ENCODE measurements at regions not wholly inside any gene's neighbourhood (a gene's known extent, or its start where the extent isn't known, plus 50 kb on each side); places are given as distances from the start of the nearest gene placed in this dataset.

- Histone ChIP-seq H3K4me1 (ENCODE audit: control insufficient read depth in 2 of 2, insufficient read depth in 2 of 2, low read length in 2 of 2) (no peaks in the 10 kb centered on the region), H2AFZ (ENCODE audit: insufficient read depth, low read depth, low read length, poor library complexity, severe bottlenecking) (no peak overlapping the region), H3K9ac (ENCODE audit: low read length) (no peak overlapping the region), H3K4me2 (replicated peaks; ENCODE audit: low read depth, low read length, poor library complexity, severe bottlenecking) (no peak overlapping the region), H3K4me3 (ENCODE audit: control extremely low read depth in 1 of 5, extremely low read depth in 1 of 5, insufficient read depth in 1 of 5, low read depth in 2 of 5, low read length in 4 of 5) (no peak overlapping the region), H3K27me3 (replicated peaks in 1 of 4; ENCODE audit: control extremely low read depth in 1 of 4, control insufficient read depth in 3 of 4, insufficient read depth in 4 of 4, low read length in 3 of 4) (no peaks in the 10 kb centered on the region), H3K36me3 (replicated peaks in 1 of 2; ENCODE audit: control extremely low read depth in 1 of 2, control insufficient read depth in 1 of 2, extremely low read depth in 1 of 2, insufficient read depth in 2 of 2, low read length in 1 of 2) (no peaks in the 10 kb centered on the region), H3K27ac (ENCODE audit: low read length in 2 of 2) (no peak overlapping the region), H3K79me2 (ENCODE audit: control insufficient read depth, insufficient read depth, low read length) (no peaks in the 10 kb centered on the region), H3K9me3 (ENCODE audit: control extremely low read depth in 1 of 3, control insufficient read depth in 2 of 3, insufficient read depth in 1 of 3, low read length in 2 of 3) (peaks cover 0 to 4% (median 4%) of the 10 kb centered on the region in 3 donors), H4K20me1 (ENCODE audit: control insufficient read depth, insufficient read depth, low read length, poor library complexity, severe bottlenecking) (no peaks in the 10 kb centered on the region)
- H3K27ac Mint-ChIP-seq = no peak overlapping the region
- DNase-seq (no peak), ATAC-seq (ENCODE audit: low read depth) (no peak)
- H3K4me1 Mint-ChIP-seq = no peaks in the 10 kb centered on the region
- no peak for TF ChIP-seq CTCF (IDR thresholded peaks at IDR 0.05)
- no peak for TF ChIP-seq EZH2 (IDR thresholded peaks at IDR 0.05; ENCODE audit: borderline replicate concordance, insufficient read depth, low read depth, low read length, poor library complexity, severe bottlenecking)
- H3K9me3 Mint-ChIP-seq (ENCODE audit: insufficient read depth) = peaks cover 7% of the 10 kb centered on the region
- no peak overlapping the region for H3K4me3 Mint-ChIP-seq
- H3K27me3 Mint-ChIP-seq = peaks cover 16% of the 10 kb centered on the region
- intact Hi-C loops (cut with micrococcal nuclease) = loop anchor here (10.0 kb wide), 1 partner anchor 1565 kb away; no protein-coding TSS in a partner anchor
- CTCF ChIA-PET = interaction anchor here (1.2 to 13.2 kb wide), 3 partner anchors 14 to 147 kb away, joined by 3 to 230 read pairs (median 114); no protein-coding TSS in a partner anchor
- POLR2A ChIA-PET = no interaction called here
- 90% methylated on average over 8 of the region's 10 CpGs for WGBS (ENCODE audit: insufficient coverage)
These were observed 57.7 kb upstream of the CD83 start for GRCh38 chr6:14059791-14060436.

GRCh38 chr6:14060971-14061370, 56.6 kb upstream of the CD83 start:
- POLR2A ChIA-PET = no interaction called here
- no peak overlapping the region for H3K4me3 Mint-ChIP-seq

More at GRCh38 chr6:14060971-14061370, 56.6 kb upstream of the CD83 start:
- Histone ChIP-seq H3K4me2 (replicated peaks; ENCODE audit: low read depth, low read length, poor library complexity, severe bottlenecking) (no peak overlapping the region), H3K9me3 (ENCODE audit: control extremely low read depth in 1 of 3, control insufficient read depth in 2 of 3, insufficient read depth in 1 of 3, low read length in 2 of 3) (peaks cover 0 to 4% (median 4%) of the 10 kb centered on the region in 3 donors), H3K4me1 (ENCODE audit: control insufficient read depth in 2 of 2, insufficient read depth in 2 of 2, low read length in 2 of 2) (no peaks in the 10 kb centered on the region), H3K27me3 (replicated peaks in 1 of 4; ENCODE audit: control extremely low read depth in 1 of 4, control insufficient read depth in 3 of 4, insufficient read depth in 4 of 4, low read length in 3 of 4) (no peaks in the 10 kb centered on the region), H3K27ac (ENCODE audit: low read length in 2 of 2) (no peak overlapping the region), H3K9ac (ENCODE audit: low read length) (no peak overlapping the region), H4K20me1 (ENCODE audit: control insufficient read depth, insufficient read depth, low read length, poor library complexity, severe bottlenecking) (no peaks in the 10 kb centered on the region), H2AFZ (ENCODE audit: insufficient read depth, low read depth, low read length, poor library complexity, severe bottlenecking) (no peak overlapping the region), H3K4me3 (ENCODE audit: control extremely low read depth in 1 of 5, extremely low read depth in 1 of 5, insufficient read depth in 1 of 5, low read depth in 2 of 5, low read length in 4 of 5) (no peak overlapping the region), H3K36me3 (replicated peaks in 1 of 2; ENCODE audit: control extremely low read depth in 1 of 2, control insufficient read depth in 1 of 2, extremely low read depth in 1 of 2, insufficient read depth in 2 of 2, low read length in 1 of 2) (no peaks in the 10 kb centered on the region), H3K79me2 (ENCODE audit: control insufficient read depth, insufficient read depth, low read length) (peaks cover 5% of the 10 kb centered on the region)
- intact Hi-C loops (cut with micrococcal nuclease) = loop anchor here (10.0 kb wide), 1 partner anchor 1564 kb away; no protein-coding TSS in a partner anchor
- Mint-ChIP-seq H3K4me1 (no peaks in the 10 kb centered on the region), H3K9me3 (ENCODE audit: insufficient read depth) (peaks cover 7% of the 10 kb centered on the region), H3K27ac (no peak overlapping the region), H3K27me3 (peaks cover 16% of the 10 kb centered on the region)
- 71% methylated on average over 1 of the region's 1 CpG for WGBS (ENCODE audit: insufficient coverage)
- DNase-seq = no peak
- no peak for ATAC-seq (ENCODE audit: low read depth)
- TF ChIP-seq EZH2 (IDR thresholded peaks at IDR 0.05; ENCODE audit: borderline replicate concordance, insufficient read depth, low read depth, low read length, poor library complexity, severe bottlenecking) = no peak
- TF ChIP-seq CTCF (IDR thresholded peaks at IDR 0.05) = no peak
- CTCF ChIA-PET = interaction anchor here (1.0 to 13.2 kb wide), 4 partner anchors 10 to 148 kb away, joined by 3 to 230 read pairs (median 58); no protein-coding TSS in a partner anchor

All from B cell (primary cell).